ENCODE measurements at regions not wholly inside any gene's neighbourhood (a gene's known extent, or its start where the extent isn't known, plus 50 kb on each side); places are given as distances from the start of the nearest gene placed in this dataset.
"Not testable (repeated sequence)": the region's sequence is repeated elsewhere in the genome, so short reads cannot be mapped to it uniquely, and the experiment has no call there.

DNA sequence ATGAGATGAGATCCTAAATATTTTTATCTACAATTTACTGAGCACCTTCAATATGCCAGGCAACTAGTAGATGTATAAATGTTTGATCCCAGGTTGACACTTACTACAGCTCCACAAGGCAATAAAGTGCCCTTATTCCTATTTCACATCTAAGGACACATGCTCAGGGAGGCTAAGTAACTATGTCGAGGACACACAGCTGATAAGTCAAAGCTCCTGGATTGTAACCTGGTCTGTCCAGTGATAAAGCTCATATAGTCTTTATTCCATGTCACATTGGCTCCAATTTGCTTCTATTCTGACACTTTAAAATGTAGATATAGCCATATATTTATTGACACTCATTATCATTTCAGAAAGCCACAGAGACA lies 93.8 kb upstream of the BMAL1 start:
- no peak for DNase-seq

DNA sequence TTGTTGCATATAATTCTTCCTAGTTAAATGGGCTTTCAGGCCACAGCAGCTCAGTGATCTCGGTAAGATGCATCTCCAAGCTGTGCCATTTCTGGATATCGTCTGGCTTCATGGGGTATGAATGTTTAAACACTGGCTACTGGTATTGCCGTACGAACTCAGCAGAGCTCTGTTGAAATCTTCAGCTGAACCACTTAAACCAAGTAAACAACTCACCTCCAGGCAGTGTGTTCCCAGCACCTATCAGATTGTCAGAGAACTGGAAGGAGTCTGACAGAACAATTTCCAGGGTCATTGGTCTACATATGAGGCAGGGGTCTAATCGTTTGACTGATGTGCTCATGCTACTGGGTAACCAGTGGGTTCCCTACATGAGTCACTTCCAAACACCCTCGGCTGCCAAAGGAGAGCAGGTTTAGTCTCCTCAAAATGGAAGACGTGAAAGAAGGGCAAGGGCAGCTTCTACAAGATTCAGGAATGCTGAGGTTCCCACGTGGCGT lies 93.2 kb upstream of the BMAL1 start:
- no peak for DNase-seq

DNA sequence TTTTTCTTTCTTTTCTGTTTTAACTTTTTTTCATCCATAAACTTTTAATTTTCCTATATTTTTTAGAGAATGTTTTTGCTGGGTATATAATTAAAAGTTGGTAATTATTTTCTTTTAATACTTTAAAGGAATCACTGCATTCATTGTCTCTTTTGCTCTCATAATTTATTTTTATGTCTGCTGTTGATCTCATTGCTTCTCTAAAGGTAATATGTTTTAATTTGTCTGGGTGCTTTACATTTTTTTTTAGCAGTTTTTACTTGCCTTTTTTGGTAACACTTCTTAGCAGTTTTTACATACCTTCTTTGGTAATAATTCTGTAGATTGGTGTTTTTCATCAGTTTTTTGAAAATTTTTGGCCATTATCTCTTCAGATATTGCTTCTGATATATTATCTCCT lies 89.4 kb upstream of the BMAL1 start:
- no peak for DNase-seq

DNA sequence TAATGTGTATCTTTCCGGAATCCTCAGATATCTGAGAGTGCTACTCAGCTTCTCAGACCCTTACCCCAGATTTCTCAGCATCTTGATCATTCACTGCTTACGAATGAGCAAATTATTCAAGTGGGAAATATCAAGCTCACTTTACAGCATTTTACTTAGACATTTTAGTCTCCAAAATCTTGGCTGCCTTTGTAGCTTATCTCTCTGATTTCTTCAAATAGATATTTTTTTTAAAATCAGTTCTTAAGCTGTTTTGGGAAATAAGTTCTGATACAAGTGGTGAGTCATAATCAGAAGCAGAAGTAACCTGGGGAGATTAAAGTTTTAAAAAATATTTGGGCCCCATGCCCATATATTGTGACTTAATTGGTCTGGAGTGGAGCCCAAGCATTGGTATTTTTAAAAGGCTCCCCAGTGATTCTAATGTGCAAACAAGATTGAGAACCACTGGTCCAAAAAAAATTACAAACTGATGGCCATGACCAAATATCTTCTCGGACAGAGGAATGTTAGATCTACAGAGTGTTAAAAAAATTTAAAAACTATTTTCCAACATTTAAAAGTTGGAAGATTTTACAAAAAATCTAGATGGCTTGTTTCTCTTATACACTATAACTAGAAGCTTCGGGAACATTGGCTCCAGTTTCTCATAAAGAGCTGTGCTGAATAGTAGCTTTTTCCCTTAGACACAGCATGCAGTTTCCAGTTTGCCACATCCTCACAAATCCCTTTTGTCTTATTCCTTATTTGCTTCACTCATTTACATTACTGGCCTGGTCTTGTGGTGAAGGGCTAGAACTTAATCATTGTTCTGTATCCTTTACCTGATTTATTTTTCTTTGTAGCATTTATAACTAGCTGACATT lies 87.8 kb upstream of the BMAL1 start:
- DNase-seq, result no peak

DNA sequence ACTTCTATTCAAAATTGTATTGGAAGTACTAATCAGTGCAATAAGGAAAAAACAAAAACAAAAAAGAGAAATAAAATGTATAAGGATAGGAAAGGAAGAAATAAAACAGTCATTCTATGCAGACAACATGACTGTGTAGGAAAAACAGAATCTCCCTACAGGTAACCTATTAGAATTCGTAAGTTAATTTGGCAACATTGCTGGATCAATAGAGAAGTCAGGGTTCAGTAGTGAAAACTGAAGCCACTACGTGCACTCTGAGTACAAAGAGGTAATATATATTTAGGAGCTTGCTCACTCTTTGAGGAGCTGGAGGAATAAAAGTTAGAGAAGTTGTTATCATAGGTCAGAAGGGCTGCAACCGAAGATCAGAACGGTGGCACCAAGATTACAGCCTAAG lies 84.0 kb upstream of the BMAL1 start:
- no peak for DNase-seq

DNA sequence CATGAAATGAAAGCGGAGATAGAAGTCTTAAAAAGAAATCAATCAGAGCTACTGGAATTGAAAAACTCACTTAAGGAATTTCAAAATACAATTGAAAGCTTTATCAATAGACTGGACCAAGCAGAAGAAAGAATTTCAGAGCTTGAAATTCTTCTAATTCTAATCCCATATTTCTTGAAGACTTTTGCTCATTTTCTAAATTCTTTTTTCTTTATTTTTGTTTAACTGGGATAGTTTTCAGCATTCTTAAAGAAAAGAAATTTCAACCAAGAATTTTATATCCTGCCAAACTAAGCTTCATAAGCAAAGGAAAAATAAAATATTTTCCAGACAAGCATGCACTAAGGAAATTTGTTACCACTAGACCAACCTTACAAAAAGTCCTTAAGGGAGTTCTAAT lies 80.2 kb upstream of the BMAL1 start:
- DNase-seq, result not testable (repeated sequence)

DNA sequence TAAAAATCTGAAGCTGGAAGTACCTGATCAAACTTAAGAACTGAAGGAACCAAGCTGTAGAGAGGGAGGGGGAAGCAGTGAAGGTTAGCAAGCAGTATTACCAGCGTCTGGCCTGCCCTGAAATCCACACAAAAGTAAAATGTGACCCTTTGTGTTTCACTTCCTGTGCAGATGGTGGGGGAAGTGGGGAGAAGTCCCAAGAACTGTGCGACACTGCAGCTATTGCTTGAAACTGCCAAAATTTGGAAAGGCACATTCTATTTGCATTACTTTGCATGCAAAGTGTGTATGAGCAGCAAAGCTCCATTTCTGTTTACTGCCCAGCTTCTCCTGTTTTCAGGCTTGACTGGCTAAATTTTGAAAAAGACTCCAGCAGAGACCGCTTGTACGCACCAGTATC lies 72.1 kb upstream of the BMAL1 start:
- DNase-seq, result no peak

DNA sequence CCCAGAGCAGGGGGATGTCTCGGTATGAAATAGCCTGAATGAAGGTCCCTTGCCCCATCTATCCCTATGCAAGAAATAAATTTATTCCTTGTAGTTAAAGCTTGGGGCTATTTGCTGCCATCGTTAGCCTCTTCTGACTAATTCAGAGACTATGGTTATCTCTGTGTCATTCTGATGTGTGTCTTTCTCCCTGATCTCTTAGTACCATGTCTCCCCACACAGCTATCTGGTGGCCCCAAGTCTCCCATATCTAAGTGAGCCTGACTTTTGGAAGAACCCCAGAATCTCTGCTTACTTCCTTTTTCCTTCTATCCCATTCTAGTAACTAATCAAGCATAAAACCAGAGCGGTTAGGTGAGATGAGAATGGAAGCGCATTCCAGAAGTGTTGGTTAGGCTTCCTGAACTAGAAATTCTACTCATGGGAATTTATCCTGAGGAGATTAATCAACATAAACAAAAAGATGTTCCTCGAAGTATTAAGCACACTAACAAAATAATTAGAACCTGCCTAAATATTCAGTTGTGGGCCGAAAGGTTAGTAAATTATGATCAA lies 71.4 kb upstream of the BMAL1 start:
- no peak for DNase-seq

DNA sequence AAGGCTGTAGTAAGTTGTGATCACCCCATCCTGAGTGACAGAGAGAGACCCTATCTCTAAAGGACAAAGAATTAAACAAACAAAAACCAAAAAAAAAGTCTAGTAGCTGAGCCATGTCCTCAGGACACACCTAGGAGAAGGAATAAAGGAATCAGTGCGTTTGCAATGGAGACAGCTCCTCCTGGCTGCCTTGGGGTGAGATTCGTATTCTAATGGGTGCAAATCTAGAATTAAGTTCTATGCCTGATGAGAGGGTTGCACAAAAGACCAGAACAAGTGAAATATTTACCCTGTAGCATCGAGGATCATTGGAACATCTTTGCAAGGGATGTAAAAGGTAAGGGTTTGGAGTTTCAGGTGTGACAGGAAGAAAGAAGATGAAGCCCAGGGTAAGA lies 70.3 kb upstream of the BMAL1 start:
- no peak for DNase-seq

DNA sequence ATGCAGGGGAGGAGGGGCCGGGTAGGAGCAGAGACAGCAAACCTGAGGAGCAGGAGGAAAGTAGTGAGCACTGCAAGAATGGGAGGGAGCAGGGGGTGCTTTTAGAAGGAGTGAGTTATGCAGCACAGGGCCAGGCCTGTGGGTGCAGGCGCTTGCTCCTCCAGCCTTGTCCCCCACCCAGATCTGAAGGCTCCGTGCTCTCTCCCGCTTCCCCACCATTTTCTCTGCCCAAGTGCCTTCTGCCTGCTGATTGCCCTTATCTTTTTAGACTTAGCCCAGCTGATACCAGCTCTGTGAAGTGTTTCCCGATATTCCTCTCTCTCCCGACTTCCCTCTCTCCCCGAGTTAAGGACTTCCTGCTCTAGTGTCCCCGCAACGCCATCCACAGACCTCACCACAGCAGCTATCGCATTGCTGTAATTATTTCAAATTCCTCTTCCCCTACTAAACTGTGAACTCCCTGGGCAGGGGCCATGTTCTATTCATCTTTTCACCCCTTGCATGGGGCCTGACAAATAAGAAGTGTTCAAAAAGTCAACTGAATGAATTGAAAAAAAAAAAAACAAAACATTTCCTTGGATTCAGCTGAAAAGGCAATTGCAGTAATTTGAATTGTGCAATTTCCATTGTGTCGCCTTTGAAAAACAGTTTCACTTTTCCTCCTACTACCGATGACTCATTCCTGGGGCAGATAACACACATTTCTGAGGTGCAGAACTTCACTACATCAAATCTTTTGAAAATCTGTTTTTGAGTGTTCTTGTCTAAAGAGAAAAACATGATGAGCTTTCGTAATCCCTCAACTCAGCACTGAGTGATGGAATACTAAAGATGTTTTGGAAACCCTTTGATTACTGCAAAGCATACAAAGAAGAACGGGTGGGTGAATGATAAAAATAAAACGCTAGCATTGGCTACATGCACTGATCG lies 69.7 kb upstream of the BMAL1 start:
- DNase-seq, result no peak

DNA sequence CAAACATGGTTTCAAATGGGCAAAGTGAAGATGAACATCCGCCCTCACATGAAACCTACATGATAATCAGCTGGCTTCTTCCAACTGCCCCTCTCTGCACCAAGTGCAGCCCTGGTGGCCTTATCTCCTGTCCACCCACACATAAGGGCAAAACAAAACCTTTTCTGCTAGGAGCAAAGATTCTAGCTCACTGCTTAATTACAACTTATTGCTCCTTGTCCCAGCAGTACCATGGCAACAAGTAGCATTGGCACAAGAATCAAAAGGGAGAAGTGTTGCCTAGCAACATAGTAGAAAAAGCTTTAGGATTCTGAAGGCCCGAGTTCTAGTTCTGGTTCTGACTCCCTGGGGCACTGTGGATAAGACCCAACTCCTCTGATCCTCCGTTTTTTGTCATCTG lies 68.7 kb upstream of the BMAL1 start:
- DNase-seq, result no peak

DNA sequence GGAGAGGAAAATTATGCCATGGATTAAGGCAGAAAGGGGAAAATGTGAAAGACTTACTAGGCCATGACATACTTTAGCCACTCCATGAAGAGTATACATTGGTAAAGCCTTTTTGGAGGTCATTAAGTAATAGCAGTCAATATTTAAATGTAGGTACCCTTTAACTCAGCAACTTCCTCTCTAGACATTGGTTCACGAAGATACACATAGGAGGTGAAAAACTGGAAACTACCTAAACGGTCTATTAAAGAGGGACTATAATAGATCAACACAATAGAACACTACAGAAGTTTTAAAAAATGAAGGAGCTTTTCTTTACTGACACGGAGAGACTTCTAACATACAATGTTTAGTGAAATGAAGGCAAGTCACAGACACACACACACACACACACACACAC lies 68.2 kb upstream of the BMAL1 start:
- no peak for DNase-seq

DNA sequence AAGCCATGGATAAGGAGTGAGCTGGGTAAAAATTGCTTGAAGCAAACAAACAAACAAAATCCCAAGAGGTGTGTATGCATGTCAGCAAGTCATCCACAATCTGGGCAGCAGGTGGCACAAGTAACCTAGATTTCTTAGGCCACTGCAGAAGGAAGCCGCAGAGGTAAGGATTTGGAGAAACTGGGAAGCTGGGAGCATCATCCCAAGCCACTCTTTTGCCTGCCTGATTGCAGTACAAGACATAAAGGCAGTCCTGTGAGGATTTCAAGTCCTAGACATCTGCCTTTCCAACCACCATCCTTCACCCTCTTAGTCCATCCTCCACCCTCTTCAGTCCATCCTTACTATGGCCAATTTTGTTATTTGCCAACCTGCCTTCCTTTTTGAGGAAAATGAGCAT lies 67.2 kb upstream of the BMAL1 start:
- no peak for DNase-seq

DNA sequence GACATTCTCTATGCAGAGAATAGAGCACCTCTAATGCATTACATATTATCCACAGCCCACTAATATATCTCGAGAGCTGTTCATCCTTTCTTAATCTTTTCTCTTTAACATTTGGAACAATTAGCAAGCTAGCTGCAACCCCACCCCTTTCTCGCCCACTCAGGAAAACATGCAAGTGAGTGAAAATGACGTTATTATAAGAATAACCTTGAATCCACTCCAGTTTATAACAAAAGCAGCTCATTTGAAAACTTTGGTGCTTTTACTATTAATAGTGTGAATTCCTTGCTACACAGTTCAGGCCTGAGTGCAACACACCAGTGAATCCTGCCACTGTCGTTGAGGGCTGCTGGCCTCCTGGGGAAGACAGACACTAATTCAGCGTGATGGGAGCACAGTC lies 63.3 kb upstream of the BMAL1 start:
- no peak for DNase-seq

DNA sequence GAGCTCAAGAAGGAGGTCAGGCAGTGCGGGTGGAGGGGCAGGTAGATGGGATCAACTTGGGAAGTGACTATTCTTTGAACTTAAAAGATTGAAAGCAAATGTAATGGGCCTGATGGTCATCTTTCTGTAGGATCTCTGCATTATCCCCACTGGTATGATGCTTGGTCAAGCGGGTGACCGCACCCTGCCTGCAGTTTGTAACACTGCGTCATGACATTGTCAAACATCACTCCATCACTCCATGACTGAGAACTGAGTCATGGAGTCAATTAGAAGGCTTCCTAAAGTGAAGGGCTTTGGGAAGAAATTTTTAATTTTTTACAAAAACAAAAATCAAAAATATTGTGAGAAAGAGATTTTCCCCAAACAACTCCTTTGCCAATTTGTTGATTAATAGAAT lies 62.4 kb upstream of the BMAL1 start:
- DNase-seq, result no peak

DNA sequence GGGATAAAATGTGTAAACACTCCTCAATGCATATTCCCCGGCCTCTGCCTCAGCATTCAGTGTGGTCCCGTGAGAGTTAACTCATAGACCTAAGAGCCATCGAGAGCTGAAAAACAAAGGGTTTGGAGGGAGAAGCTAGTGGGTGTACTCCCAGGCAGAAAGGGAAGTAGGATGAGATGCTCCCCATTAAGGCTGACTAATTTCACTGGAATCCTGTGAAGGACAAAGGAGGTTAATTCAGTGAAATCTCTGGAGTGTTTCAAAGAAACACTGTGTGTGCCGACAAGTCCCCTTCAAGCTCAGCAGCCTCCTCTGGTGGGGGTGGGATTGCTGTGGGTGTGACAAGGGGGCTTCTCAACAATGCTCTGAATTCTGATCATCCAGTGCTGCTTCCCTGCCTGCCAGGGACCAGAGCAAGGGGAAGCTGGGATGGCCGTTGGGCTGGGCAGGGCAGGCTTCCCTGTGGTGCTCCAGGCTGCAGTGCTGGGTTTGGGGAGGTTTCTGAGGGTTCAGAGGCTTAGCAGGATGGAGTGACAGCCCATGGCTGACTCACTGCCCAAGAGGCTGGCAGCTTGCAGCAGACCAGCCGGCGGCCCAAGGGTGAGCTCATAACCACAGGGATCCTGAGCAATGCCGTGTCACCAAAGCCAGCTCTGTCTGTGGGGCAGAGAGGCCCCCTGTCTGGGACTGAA lies 61.4 kb upstream of the BMAL1 start:
- no peak for DNase-seq

DNA sequence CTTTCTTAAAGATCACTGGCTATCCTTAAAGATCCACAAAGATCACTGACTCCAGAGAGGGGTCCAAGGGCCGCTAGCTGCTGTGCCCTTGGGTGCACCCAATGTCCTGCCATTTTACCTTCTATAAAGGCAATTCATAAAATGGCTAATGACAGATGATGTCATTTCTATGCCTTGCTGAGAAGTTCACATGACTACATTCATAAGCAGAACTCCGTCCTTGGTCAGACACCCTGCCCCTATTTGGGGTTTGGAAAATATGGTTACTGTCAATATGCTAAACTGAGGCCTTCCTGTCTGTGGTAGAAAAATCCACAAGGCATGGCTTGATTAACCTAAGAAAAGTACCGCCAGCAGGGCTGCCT lies 60.9 kb upstream of the BMAL1 start:
- DNase-seq, result no peak

DNA sequence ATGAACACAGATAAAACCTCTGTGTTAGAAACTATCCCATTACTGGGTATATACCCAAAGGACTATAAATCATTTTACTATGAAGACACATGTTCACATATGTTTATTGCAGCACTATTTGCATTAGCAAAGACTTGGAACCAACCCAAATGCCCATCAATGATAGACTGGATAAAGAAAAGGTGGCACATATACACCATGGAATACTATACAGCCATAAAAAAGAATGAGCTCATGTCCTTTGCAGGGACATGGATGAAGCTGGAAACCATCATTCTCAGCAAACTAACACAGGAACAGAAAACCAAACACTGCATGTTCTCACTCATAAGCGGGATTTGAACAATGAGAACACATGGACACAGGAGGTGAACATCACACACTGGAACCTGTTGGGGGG lies 58.9 kb upstream of the BMAL1 start:
- not testable (repeated sequence) for DNase-seq

DNA sequence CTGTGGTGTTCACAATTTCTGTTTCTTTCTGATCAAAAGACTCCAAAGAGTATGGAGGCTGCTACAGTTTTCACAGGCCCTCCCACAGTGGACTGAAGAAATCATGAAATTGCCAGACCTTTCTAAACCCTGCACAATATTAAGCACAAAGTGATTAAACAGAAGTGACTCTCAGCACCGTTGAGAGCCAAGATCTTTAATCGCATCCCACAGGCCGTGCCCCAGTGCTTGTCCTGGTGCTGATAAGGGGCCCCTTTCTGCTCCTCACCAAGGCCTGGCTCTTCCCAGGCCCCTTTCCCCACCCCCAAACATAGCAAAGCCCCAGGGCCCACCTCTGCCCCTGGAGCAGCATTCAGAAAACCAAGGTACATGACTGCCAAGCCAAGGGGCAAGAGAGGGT lies 57.4 kb upstream of the BMAL1 start:
- no peak for DNase-seq

DNA sequence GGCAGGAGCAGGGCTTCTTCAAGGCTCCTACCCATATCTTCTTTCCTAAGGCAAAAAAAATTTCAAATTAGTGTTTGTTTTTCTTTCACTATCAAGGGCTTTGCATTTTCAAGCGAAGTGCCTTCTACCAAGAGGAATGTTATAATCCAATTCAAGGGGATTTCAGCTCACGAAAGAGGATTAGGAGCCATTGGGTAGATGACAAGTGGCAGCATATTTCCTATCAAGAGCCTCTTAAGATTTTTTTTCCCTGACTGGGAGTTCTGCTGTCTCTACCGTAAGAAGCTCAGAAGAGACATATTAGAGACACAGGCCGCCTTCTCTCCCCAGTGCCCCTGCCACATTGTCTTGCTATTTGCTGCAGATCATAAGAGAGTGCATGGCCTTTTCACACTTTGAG lies 55.9 kb upstream of the BMAL1 start:
- DNase-seq, result no peak

DNA sequence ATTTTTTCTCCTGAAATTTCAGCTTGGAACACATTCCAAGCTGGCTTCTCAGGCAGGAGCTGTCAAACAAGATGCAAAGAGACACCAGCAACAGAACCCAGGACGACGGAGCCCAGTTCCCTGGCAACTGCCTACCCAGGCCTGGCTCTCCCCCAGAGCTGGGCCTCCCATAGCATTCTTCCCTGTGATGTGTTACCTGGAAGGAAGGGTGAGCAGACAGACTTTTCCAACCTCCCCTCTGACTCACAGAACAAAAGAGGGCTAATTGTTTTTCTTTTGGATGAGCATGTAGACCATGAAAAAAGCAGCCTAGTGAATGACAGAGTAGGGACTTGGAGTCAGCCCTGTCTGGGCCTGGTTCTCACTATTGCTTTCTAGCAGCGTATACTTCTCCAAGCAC lies 55.3 kb upstream of the BMAL1 start:
- DNase-seq, result no peak

DNA sequence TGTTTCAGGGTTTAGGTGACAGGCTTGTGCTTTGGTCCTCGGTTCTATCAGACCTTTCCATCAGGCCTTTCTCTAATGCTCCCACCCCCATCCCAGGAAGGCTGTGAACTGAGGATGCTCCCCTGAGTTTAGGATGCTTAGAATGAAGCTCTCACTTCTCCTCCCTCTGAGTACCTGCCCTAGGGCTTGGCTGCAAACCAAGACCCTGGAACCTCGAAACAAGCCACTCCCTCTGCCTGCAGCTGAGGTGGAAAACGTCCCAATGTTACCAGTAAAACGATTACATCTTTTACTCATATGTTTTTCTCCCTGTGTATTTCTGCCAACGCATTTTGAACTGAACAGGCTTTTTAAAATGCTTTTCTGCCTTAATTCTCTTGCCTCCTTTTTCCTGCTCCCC lies 54.5 kb upstream of the BMAL1 start:
- DNase-seq, result no peak

DNA sequence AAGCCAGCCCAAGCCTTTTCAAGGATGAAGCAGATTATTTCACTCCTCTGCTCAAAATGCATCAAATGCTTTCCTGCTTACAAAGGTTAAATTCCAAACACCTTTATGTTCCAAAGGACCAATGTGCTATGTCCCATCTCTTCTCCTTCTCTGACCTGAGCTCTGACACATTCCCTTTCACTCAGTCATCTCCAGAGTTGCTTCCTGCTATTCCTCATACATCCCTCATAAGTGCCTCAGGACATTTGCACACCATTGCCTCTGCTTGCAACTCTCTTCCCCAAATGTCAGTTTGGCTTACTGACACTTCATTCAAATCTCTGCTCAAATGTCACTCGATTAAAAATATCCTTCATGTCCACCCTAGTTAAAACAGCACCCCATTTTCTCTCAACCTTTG lies 53.3 kb upstream of the BMAL1 start:
- no peak for DNase-seq

All from NCI-H1436 treated with DMSO at 0.1 percent for 48 hours (cell line).